Suprapubic skin (tissue), 4 donors: ENCODE measurements at regions not wholly inside any gene's neighbourhood (a gene's known extent, or its start where the extent isn't known, plus 50 kb on each side); places are given as distances from the start of the nearest gene placed in this dataset.

Experiments used
- DNase-seq, 2 donors: peaks; one replicate each; pipeline ENCODE4 v3.0.0-alpha.2; 2019; ENCODE audit warnings: low spot score in 2 of 2
- H3K27ac ChIP-seq: fragments of 200-600 bp; sonication (generic); one replicate; pipeline ENCODE4 v1.5.1; 2019
- H3K27me3 ChIP-seq: fragments of 200-600 bp; sonication (generic); one replicate; pipeline ENCODE4 v1.5.1; 2019
- H3K36me3 ChIP-seq: fragments of 200-600 bp; sonication (generic); one replicate; pipeline ENCODE4 v1.5.1; 2019
- H3K4me1 ChIP-seq: fragments of 200-600 bp; sonication (generic); one replicate; pipeline ENCODE4 v1.5.1; 2019
- H3K4me3 ChIP-seq: fragments of 200-600 bp; sonication (generic); one replicate; pipeline ENCODE4 v1.5.1; 2019; ENCODE audit warnings: mild to moderate bottlenecking
- H3K9me3 ChIP-seq: fragments of 200-600 bp; sonication (generic); one replicate; pipeline ENCODE4 v1.5.1; 2019
- CTCF ChIP-seq, 2 donors: fragments of 200-600 bp in 1 of 2; fragments of 450-650 bp in 1 of 2; sonication (generic) in 1 of 2; IDR thresholded peaks; one replicate each; pipeline ENCODE4 v1.5.1; 2016 to 2019; ENCODE audit warnings: antibody characterized with exemption in 2 of 2, mild to moderate bottlenecking in 1 of 2, moderate library complexity in 1 of 2
- EP300 ChIP-seq: sonication (generic); formaldehyde crosslinking; IDR thresholded peaks from one replicate; pipeline ENCODE4 v1.6.1; 2017; ENCODE audit warnings: antibody characterized with exemption
- POLR2A ChIP-seq, 2 donors: fragments of 450-650 bp; IDR thresholded peaks; one replicate each; pipeline ENCODE4 v1.6.1; 2017; ENCODE audit warnings: antibody characterized with exemption in 2 of 2, mild to moderate bottlenecking in 2 of 2, moderate library complexity in 2 of 2
- POLR2AphosphoS5 ChIP-seq, 3 donors: sonication (generic); formaldehyde crosslinking; IDR thresholded peaks; one replicate each; pipeline ENCODE4 v1.6.1; 2017; ENCODE audit warnings: antibody characterized with exemption in 3 of 3
- WGBS: methylation state at CpG from one replicate; pipeline ENCODE4 v1.1.5; 2018; 5-methylcytosine and 5-hydroxymethylcytosine counted together

- Histone ChIP-seq H3K36me3 (no peaks in the 10 kb centered on the region), H3K27ac (no peak overlapping the region), H3K9me3 (no peaks in the 10 kb centered on the region), H3K27me3 (no peaks in the 10 kb centered on the region), H3K4me1 (no peaks in the 10 kb centered on the region), H3K4me3 (no peak overlapping the region)
- no peak for TF ChIP-seq POLR2AphosphoS5 (IDR thresholded peaks at IDR 0.05)
- no peak for TF ChIP-seq CTCF (IDR thresholded peaks at IDR 0.05)
- no peak for TF ChIP-seq EP300
- 71% methylated on average over 1 of the region's 1 CpG for WGBS
- DNase-seq: no peak
Observed at GRCh38 chr10:56606202-56606601, 245.1 kb upstream of the ZWINT start.

DNA sequence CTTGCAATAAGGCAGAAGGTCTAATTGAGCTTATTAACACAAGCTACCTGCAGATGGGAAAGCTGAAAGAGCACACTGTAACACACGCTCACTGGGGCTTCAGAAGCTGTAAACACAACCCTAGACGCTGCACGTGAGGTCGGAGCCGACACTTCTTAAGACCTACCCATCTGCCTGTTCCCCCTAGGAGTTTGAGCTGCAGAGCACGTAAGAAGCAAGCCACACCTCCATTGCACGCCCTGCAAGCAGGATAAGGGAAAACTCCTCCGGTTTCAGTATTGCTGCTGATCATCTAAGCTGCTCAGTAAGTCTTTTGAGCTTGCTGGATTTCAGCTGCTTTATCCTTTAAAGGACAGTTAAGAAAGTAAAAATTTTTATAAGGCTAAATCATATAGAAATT lies 244.0 kb upstream of the ZWINT start:
- H3K27ac ChIP-seq: no peak overlapping the region
- no peaks in the 10 kb centered on the region for H3K27me3 ChIP-seq
- 13% methylated on average over 8 of the region's 8 CpGs for WGBS
- TF ChIP-seq POLR2A (IDR thresholded peaks at IDR 0.05) (no peak), POLR2AphosphoS5 (IDR thresholded peaks at IDR 0.05) (no peak), CTCF (IDR thresholded peaks at IDR 0.05) (no peak), EP300 (no peak)
- no peak for DNase-seq
- no peak overlapping the region for H3K4me3 ChIP-seq
- H3K4me1 ChIP-seq: no peaks in the 10 kb centered on the region
- H3K36me3 ChIP-seq: no peaks in the 10 kb centered on the region
- no peaks in the 10 kb centered on the region for H3K9me3 ChIP-seq

- Histone ChIP-seq H3K9me3 (no peaks in the 10 kb centered on the region), H3K4me3 (no peak overlapping the region), H3K27ac (no peak overlapping the region), H3K27me3 (no peaks in the 10 kb centered on the region), H3K4me1 (no peaks in the 10 kb centered on the region), H3K36me3 (no peaks in the 10 kb centered on the region)
- no peak for DNase-seq
- no peak for TF ChIP-seq CTCF (IDR thresholded peaks at IDR 0.05)
- 83% methylated on average over 12 of the region's 12 CpGs for WGBS
Observed at GRCh38 chr10:56604624-56605023, 243.6 kb upstream of the ZWINT start.

- TF ChIP-seq POLR2A (IDR thresholded peaks at IDR 0.05): no peak
- TF ChIP-seq CTCF (IDR thresholded peaks at IDR 0.05): no peak
- no peak for TF ChIP-seq EP300
- TF ChIP-seq POLR2AphosphoS5 (IDR thresholded peaks at IDR 0.05): no peak
- 75% methylated on average over 2 of the region's 2 CpGs for WGBS
Observed at GRCh38 chr10:56599201-56599600, 238.1 kb upstream of the ZWINT start.

DNA sequence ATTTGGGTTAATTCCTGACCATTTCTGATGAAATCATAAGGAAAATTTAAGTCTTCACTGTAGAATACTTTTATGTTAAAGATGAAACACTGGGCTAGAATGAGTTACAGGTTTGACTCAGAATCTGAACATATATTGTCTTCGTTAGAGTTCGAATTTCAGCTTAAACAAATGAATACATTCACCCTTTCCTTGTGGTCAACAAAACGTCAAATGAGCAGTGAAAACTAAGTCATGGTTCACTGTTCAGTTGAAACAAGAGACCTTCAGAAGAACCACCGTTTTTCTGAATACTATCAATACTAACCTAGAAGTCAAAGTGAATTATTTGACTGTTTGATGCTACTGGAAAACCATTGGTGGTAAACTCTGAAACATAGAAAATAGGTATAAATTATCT lies 235.2 kb upstream of the ZWINT start:
- no peak overlapping the region for H3K4me3 ChIP-seq
- DNase-seq: no peak
- H3K4me1 ChIP-seq: no peaks in the 10 kb centered on the region
- TF ChIP-seq POLR2AphosphoS5 (IDR thresholded peaks at IDR 0.05): no peak
- no peak for TF ChIP-seq EP300
- no peak for TF ChIP-seq CTCF (IDR thresholded peaks at IDR 0.05)
- no peak for TF ChIP-seq POLR2A (IDR thresholded peaks at IDR 0.05)
- no peak overlapping the region for H3K27ac ChIP-seq
- no peaks in the 10 kb centered on the region for H3K36me3 ChIP-seq
- WGBS: 60% methylated on average over 4 of the region's 4 CpGs
- H3K9me3 ChIP-seq: no peaks in the 10 kb centered on the region
- no peaks in the 10 kb centered on the region for H3K27me3 ChIP-seq

More at GRCh38 chr10:56599201-56599600, 238.1 kb upstream of the ZWINT start:
- Histone ChIP-seq H3K4me1 (no peaks in the 10 kb centered on the region), H3K36me3 (no peaks in the 10 kb centered on the region), H3K4me3 (no peak overlapping the region), H3K27me3 (no peaks in the 10 kb centered on the region), H3K9me3 (no peaks in the 10 kb centered on the region), H3K27ac (no peak overlapping the region)
- no peak for DNase-seq
